ENCODE measurements at regions not wholly inside any gene's neighbourhood (a gene's known extent, or its start where the extent isn't known, plus 50 kb on each side); places are given as distances from the start of the nearest gene placed in this dataset.

GRCh38 chr19:46955813-46956371, 63.7 kb upstream of the NPAS1 start:
- H3K27ac Mint-ChIP-seq: no peak overlapping the region
- no peak overlapping the region for H3K4me3 Mint-ChIP-seq (ENCODE audit: low read depth)
- H3K4me1 Mint-ChIP-seq (ENCODE audit: low read depth): peaks cover 38% of the 10 kb centered on the region
- peaks cover 8% of the 10 kb centered on the region for H3K36me3 Mint-ChIP-seq (ENCODE audit: insufficient read depth)
- TF ChIP-seq, protein P1, sequence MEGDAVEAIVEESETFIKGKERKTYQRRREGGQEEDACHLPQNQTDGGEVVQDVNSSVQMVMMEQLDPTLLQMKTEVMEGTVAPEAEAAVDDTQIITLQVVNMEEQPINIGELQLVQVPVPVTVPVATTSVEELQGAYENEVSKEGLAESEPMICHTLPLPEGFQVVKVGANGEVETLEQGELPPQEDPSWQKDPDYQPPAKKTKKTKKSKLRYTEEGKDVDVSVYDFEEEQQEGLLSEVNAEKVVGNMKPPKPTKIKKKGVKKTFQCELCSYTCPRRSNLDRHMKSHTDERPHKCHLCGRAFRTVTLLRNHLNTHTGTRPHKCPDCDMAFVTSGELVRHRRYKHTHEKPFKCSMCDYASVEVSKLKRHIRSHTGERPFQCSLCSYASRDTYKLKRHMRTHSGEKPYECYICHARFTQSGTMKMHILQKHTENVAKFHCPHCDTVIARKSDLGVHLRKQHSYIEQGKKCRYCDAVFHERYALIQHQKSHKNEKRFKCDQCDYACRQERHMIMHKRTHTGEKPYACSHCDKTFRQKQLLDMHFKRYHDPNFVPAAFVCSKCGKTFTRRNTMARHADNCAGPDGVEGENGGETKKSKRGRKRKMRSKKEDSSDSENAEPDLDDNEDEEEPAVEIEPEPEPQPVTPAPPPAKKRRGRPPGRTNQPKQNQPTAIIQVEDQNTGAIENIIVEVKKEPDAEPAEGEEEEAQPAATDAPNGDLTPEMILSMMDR (IDR thresholded peaks at IDR 0.05; ENCODE audit: unreplicated experiment): no peak
- H3K9me3 Mint-ChIP-seq (ENCODE audit: low read depth): no peaks in the 10 kb centered on the region
- no peak for DNase-seq (ENCODE audit: low spot score, unreplicated experiment)
- no peaks in the 10 kb centered on the region for H3K27me3 Mint-ChIP-seq

DNA sequence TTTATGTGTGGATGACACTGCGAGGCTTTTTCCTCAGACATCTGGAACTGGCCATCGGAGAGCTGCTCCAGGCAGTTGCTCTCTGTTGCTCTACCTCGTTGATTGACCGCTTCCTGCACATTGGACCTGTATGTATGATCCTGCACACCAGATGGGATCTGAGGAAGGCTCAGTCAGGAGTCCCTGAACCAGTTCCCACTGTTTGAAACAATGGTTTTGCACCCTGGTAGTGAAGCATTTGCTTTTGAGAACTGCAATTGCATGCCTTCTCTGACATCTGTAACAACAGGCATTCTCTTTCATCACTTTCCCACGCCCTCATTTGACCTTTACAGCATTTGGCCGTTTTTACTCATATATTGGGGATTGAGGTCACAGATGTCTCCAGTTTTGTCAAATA, 61.1 kb upstream of the NPAS1 start:
- DNase-seq (ENCODE audit: low spot score, unreplicated experiment): no peak
- peaks cover 28% of the 10 kb centered on the region for H3K4me1 Mint-ChIP-seq (ENCODE audit: low read depth)
- H3K4me3 Mint-ChIP-seq (ENCODE audit: low read depth): no peak overlapping the region
- H3K9me3 Mint-ChIP-seq (ENCODE audit: low read depth): no peaks in the 10 kb centered on the region
- H3K27ac Mint-ChIP-seq: peak overlapping the region; percentile 82
- TF ChIP-seq, protein P1 (IDR thresholded peaks at IDR 0.05; ENCODE audit: unreplicated experiment): no peak
- H3K27me3 Mint-ChIP-seq: no peaks in the 10 kb centered on the region
- peaks cover 8% of the 10 kb centered on the region for H3K36me3 Mint-ChIP-seq (ENCODE audit: insufficient read depth)

DNA sequence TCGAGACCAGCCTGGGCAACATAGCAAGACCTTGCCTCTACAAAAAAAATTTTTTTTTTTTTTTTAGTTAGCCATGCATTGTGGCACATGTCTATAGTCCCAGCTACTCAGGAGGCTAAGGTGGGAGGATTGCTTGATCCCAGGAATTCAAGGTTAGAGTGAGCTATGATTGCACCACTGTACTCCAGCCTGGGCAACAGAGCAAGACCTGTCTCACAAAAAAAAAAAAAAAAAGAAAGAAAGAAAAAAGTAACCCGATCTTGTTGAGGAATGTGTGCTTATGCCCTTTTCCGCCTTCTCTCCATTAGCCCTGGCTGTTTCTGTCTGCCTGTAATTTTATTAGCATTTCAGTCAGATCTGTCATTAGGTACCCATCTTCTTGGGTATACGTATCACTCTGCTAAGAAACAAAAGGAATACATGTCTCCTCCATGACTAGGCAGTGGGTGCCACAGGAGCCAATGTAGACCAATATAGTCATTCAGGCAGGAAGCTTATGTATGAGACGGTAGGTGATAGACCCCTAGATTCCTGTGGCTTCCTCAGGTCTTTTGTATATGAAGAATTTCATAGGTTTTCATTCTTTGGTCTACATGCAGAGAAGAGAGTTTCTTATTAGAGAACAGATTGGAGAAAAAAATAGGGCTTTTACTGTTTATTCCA, 59.6 kb upstream of the NPAS1 start:
- Mint-ChIP-seq H3K36me3 (ENCODE audit: insufficient read depth) (peaks cover 7% of the 10 kb centered on the region), H3K4me1 (ENCODE audit: low read depth) (peaks cover 14% of the 10 kb centered on the region), H3K4me3 (ENCODE audit: low read depth) (no peak overlapping the region), H3K27me3 (no peaks in the 10 kb centered on the region), H3K27ac (peak overlapping the region; percentile 65), H3K9me3 (ENCODE audit: low read depth) (no peaks in the 10 kb centered on the region)
- DNase-seq (ENCODE audit: low spot score, unreplicated experiment): no peak
- TF ChIP-seq, protein P1 (IDR thresholded peaks at IDR 0.05; ENCODE audit: unreplicated experiment): no peak

GRCh38 chr19:46962030-46962570, 57.5 kb upstream of the NPAS1 start:
- Mint-ChIP-seq H3K4me1 (ENCODE audit: low read depth) (peaks cover 8% of the 10 kb centered on the region), H3K4me3 (ENCODE audit: low read depth) (no peak overlapping the region), H3K27ac (peak overlapping the region; percentile 29), H3K27me3 (no peaks in the 10 kb centered on the region), H3K9me3 (ENCODE audit: low read depth) (no peaks in the 10 kb centered on the region), H3K36me3 (ENCODE audit: insufficient read depth) (peaks cover 7% of the 10 kb centered on the region)
- TF ChIP-seq, protein P1 (IDR thresholded peaks at IDR 0.05; ENCODE audit: unreplicated experiment): no peak
- DNase-seq (ENCODE audit: low spot score, unreplicated experiment): no peak

DNA sequence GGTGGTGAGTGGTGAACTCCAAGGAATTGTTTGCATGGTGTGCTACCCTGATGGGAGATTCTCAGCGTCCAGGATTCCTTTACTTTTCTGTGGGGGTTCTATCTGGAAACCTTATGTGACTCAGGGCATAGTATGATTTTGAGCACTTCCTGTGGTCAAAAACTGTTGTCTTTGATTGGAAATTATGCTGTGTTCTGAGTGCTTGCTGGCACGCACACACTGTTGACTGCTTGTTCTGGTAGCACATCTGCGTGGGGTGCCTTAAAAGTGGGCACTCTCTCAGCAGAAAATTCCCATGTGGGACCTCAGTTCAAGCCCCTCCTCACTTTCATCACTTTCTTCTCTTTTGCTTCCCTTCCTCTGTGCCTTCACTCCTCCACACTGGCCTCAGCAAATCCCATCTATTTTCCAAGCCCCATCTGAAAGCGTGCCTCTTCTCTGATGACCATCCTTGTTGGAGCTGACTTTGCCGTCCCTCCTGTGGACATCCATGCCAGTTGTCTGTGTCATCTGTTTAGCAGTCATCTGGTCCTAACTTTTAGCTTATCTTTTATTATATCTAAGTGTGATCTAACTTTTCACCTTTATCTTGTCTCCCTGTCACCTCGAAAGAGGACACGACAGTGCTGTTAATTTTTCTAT, 56.4 kb upstream of the NPAS1 start:
- peaks cover 7% of the 10 kb centered on the region for H3K36me3 Mint-ChIP-seq (ENCODE audit: insufficient read depth)
- no peaks in the 10 kb centered on the region for H3K9me3 Mint-ChIP-seq (ENCODE audit: low read depth)
- TF ChIP-seq, protein P1 (IDR thresholded peaks at IDR 0.05; ENCODE audit: unreplicated experiment): no peak
- no peaks in the 10 kb centered on the region for H3K27me3 Mint-ChIP-seq
- H3K4me3 Mint-ChIP-seq (ENCODE audit: low read depth): no peak overlapping the region
- DNase-seq (ENCODE audit: low spot score, unreplicated experiment): no peak
- H3K27ac Mint-ChIP-seq: no peak overlapping the region
- H3K4me1 Mint-ChIP-seq (ENCODE audit: low read depth): peaks cover 7% of the 10 kb centered on the region

All from progenitor cell of endocrine pancreas (in vitro differentiated cells).